GM19043 (cell line): ENCODE measurements at regions not wholly inside any gene's neighbourhood (a gene's known extent, or its start where the extent isn't known, plus 50 kb on each side); places are given as distances from the start of the nearest gene placed in this dataset.

Experiments used
- ATAC-seq: cut with Tn5 transposase; IDR thresholded peaks from one replicate; pipeline ENCODE4 v1.9.1; 2021; ENCODE audit warnings: low read depth; ENCODE audit not compliant: unreplicated experiment

DNA sequence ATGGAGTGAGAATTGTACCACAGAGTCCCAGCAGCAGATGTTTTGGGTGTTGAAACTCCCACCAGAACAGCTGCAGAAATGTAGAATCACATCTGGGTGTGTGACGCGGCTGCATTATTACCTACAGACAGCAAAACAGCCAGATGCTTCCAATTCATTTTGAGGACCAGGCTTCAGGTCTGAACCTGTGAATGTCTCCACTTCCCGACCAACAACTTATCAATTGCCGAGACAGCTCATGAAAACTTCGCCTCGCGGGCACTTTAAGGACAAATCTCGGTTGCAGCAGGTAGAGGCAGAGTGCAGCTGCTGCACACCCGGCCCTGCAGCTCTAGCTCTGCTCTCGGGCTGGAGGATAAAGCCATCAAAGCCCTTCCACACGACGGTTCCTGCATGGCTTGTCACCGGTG is 202.0 kb downstream of the HRH4 start:
- ATAC-seq, result no peak

GRCh38 chr18:24663026-24663425 is 202.6 kb downstream of the HRH4 start:
- ATAC-seq, result no peak

- ATAC-seq, result no peak
Observed at GRCh38 chr18:24669015-24669414, 208.6 kb downstream of the HRH4 start.

- ATAC-seq, result no peak
Observed at GRCh38 chr18:24669502-24669901, 209.1 kb downstream of the HRH4 start.

GRCh38 chr18:24672165-24672941 is 211.9 kb downstream of the HRH4 start:
- no peak for ATAC-seq

- ATAC-seq, result no peak
Observed at GRCh38 chr18:24674200-24674599, 213.8 kb downstream of the HRH4 start.

- ATAC-seq, result no peak
Observed at GRCh38 chr18:24674605-24675004, 214.2 kb downstream of the HRH4 start.

DNA sequence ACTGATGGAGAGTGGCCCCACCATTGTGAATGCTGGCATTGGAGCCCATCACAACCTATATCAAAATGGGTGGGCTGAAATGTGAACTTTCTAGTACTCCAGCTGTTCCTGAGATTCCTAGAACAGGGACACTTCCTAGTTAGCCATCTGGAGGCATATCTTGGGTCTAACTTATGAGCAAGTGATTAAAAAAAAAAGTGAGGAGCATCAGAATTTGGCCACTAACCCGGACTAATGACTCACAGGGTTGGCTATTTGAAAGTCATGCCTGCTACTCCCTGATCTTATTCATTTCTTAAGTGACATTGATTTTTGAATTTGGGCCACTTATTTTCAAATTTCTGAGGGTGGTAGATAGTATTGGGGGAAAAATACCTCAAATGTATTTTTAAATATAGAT is 216.6 kb downstream of the HRH4 start:
- no peak for ATAC-seq

GRCh38 chr18:24678107-24678506 is 217.7 kb downstream of the HRH4 start:
- ATAC-seq, result no peak

- no peak for ATAC-seq
Observed at GRCh38 chr18:24678626-24679025, 218.2 kb downstream of the HRH4 start.

- ATAC-seq, result no peak
Observed at GRCh38 chr18:24679062-24679461, 218.6 kb downstream of the HRH4 start.

- no peak for ATAC-seq
Observed at GRCh38 chr18:24683925-24684324, 223.5 kb downstream of the HRH4 start.

GRCh38 chr18:24685254-24685959 is 225.0 kb downstream of the HRH4 start:
- ATAC-seq, result no peak

DNA sequence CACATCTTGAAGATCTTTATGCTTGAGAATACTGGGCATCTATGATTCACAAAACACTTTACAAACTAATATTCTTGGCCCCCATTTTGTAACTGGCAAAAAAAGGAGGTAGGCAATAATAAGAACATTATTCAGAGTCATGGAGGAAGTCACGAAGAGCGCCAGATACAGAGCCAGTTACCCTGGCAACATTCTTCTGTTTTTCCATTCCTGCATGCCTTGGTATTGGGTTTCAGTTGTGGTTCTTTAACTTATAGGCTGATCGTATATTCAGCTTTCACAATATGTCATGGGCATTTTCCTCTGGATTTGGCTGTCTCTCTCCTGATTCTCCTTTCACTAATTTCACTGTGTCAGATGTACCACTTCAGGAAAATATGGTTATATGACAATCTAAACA is 234.7 kb downstream of the HRH4 start:
- no peak for ATAC-seq

GRCh38 chr18:24702001-24702515 is 241.6 kb downstream of the HRH4 start:
- no peak for ATAC-seq

- ATAC-seq, result no peak
Observed at GRCh38 chr18:24703316-24703715, 242.9 kb downstream of the HRH4 start.

DNA sequence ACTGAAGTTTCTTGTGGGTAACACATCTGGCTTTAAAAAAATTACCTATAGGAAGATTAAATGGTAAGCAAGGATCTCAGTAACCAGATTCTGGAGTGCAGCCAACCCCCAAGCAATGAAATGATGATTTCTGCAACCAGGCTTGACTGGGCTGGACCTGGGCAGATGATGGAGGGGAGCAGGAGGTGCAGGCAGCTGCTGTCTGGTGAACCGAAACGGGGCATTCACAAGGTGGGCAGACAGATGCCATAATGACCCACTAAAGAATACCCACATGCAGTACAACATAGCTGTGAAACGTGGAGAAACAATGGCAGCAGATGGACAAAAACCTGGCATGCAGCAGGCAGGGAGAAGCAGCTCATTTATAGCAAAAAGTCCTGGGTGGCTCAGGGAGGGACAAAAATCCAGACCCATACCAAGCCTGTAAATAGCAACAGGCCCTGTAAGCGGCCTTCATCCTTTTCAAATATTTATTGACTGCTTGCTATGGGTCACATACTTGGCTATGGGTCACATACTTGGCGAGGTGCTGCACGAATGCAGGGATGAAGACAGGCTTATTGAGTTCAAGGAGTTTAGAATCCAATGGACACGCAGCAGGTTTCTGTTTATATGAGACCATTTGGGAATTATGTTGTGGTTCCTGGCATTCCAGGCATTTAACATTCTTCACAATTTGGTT is 244.7 kb downstream of the HRH4 start:
- ATAC-seq, result no peak

DNA sequence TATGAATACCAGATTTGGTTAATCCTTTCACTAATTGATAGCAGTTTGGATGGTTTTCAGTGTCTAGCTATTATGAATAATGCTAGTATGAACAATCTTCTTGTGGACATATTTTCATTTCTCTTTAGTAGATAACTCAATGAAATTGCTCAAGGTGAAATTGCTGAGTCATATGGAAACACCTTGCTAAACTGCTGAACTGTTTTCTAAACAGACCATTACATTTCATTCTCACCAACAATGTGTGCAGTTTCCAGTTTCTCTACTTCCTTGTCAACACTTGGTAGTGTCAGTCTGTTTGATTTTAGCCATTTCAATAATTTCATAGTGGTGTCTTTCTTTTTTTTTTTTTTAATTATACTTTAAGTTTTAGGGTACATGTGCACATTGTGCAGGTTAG is 250.0 kb downstream of the HRH4 start:
- no peak for ATAC-seq

DNA sequence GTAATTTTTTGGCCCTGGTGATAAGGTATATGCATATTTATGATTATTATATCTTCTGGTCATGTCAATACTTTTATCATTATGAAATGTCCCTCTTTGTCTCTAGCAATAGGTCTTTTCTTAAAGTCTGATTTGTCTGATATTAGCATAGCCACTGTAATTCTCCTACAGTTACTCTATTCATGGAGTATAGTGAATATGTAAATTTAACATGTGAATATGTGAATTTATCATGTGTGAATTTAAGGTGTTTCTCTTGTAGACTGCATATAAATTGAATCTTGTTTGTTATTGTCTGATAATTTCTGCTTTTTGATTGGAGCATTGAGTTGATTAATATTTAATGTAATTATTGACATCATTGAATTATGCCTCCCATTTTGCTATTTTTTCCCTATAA is 259.4 kb downstream of the HRH4 start:
- no peak for ATAC-seq

- no peak for ATAC-seq
Observed at GRCh38 chr18:24721388-24721787, 261.0 kb downstream of the HRH4 start.

- ATAC-seq, result no peak
Observed at GRCh38 chr18:24725644-24726415, 265.4 kb downstream of the HRH4 start.
